ENCODE measurements at regions not wholly inside any gene's neighbourhood (a gene's known extent, or its start where the extent isn't known, plus 50 kb on each side); places are given as distances from the start of the nearest gene placed in this dataset.

- no peak overlapping the region for H3K27ac ChIP-seq (ENCODE audit: low read length)
- H3K36me3 ChIP-seq (ENCODE audit: control insufficient read depth, insufficient read depth, low read length), result no peaks in the 10 kb centered on the region
- no peaks in the 10 kb centered on the region for H3K9me3 ChIP-seq (replicated peaks; ENCODE audit: control insufficient read depth, low read depth, low read length)
- no peaks in the 10 kb centered on the region for H3K4me1 ChIP-seq (ENCODE audit: control insufficient read depth, insufficient read depth, low read length)
- no peaks in the 10 kb centered on the region for H3K27me3 ChIP-seq (ENCODE audit: control insufficient read depth, insufficient read depth, low read length)
- no peak overlapping the region for H3K4me3 ChIP-seq (ENCODE audit: low read length)
- no CpG with 5 or more reads among the region's 1 CpG for WGBS (ENCODE audit: insufficient coverage)
- no peak for DNase-seq
Observed at GRCh38 chr1:61533546-61533945, 191.4 kb downstream of the TM2D1 start.

- H3K4me3 ChIP-seq (ENCODE audit: low read length), result no peak overlapping the region
- DNase-seq, result no peak
- H3K27ac ChIP-seq (ENCODE audit: low read length), result no peak overlapping the region
- no peaks in the 10 kb centered on the region for H3K9me3 ChIP-seq (replicated peaks; ENCODE audit: control insufficient read depth, low read depth, low read length)
- WGBS (ENCODE audit: insufficient coverage), result 25% methylated on average over 1 of the region's 2 CpGs
- no peaks in the 10 kb centered on the region for H3K27me3 ChIP-seq (ENCODE audit: control insufficient read depth, insufficient read depth, low read length)
- no peaks in the 10 kb centered on the region for H3K4me1 ChIP-seq (ENCODE audit: control insufficient read depth, insufficient read depth, low read length)
- no peaks in the 10 kb centered on the region for H3K36me3 ChIP-seq (ENCODE audit: control insufficient read depth, insufficient read depth, low read length)
Observed at GRCh38 chr1:61531716-61532115, 193.2 kb downstream of the TM2D1 start.

- no CpG with 5 or more reads among the region's 1 CpG for WGBS (ENCODE audit: insufficient coverage)
- DNase-seq, result no peak
- Histone ChIP-seq H3K4me1 (ENCODE audit: control insufficient read depth, insufficient read depth, low read length) (no peaks in the 10 kb centered on the region), H3K4me3 (ENCODE audit: low read length) (no peak overlapping the region), H3K9me3 (replicated peaks; ENCODE audit: control insufficient read depth, low read depth, low read length) (no peaks in the 10 kb centered on the region), H3K27me3 (ENCODE audit: control insufficient read depth, insufficient read depth, low read length) (no peaks in the 10 kb centered on the region), H3K36me3 (ENCODE audit: control insufficient read depth, insufficient read depth, low read length) (no peaks in the 10 kb centered on the region), H3K27ac (ENCODE audit: low read length) (no peak overlapping the region)
Observed at GRCh38 chr1:61523893-61524605, 200.9 kb downstream of the TM2D1 start.

GRCh38 chr1:61523229-61523628, 201.7 kb downstream of the TM2D1 start:
- Histone ChIP-seq H3K9me3 (replicated peaks; ENCODE audit: control insufficient read depth, low read depth, low read length) (no peaks in the 10 kb centered on the region), H3K27ac (ENCODE audit: low read length) (no peak overlapping the region), H3K4me1 (ENCODE audit: control insufficient read depth, insufficient read depth, low read length) (no peaks in the 10 kb centered on the region), H3K36me3 (ENCODE audit: control insufficient read depth, insufficient read depth, low read length) (no peaks in the 10 kb centered on the region), H3K4me3 (ENCODE audit: low read length) (no peak overlapping the region), H3K27me3 (ENCODE audit: control insufficient read depth, insufficient read depth, low read length) (no peaks in the 10 kb centered on the region)
- no peak for DNase-seq
- no CpG with 5 or more reads among the region's 1 CpG for WGBS (ENCODE audit: insufficient coverage)

GRCh38 chr1:61520401-61520800, 204.5 kb downstream of the TM2D1 start:
- Histone ChIP-seq H3K9me3 (replicated peaks; ENCODE audit: control insufficient read depth, low read depth, low read length) (no peaks in the 10 kb centered on the region), H3K4me3 (ENCODE audit: low read length) (no peak overlapping the region), H3K4me1 (ENCODE audit: control insufficient read depth, insufficient read depth, low read length) (no peaks in the 10 kb centered on the region), H3K36me3 (ENCODE audit: control insufficient read depth, insufficient read depth, low read length) (no peaks in the 10 kb centered on the region), H3K27ac (ENCODE audit: low read length) (no peak overlapping the region), H3K27me3 (ENCODE audit: control insufficient read depth, insufficient read depth, low read length) (no peaks in the 10 kb centered on the region)
- no peak for DNase-seq

- DNase-seq, result no peak
- Histone ChIP-seq H3K9me3 (replicated peaks; ENCODE audit: control insufficient read depth, low read depth, low read length) (no peaks in the 10 kb centered on the region), H3K4me3 (ENCODE audit: low read length) (no peak overlapping the region), H3K27me3 (ENCODE audit: control insufficient read depth, insufficient read depth, low read length) (no peaks in the 10 kb centered on the region), H3K4me1 (ENCODE audit: control insufficient read depth, insufficient read depth, low read length) (no peaks in the 10 kb centered on the region), H3K36me3 (ENCODE audit: control insufficient read depth, insufficient read depth, low read length) (no peaks in the 10 kb centered on the region), H3K27ac (ENCODE audit: low read length) (no peak overlapping the region)
- WGBS (ENCODE audit: insufficient coverage), result no CpG with 5 or more reads among the region's 2 CpGs
Observed at GRCh38 chr1:61519631-61520030, 205.3 kb downstream of the TM2D1 start.

GRCh38 chr1:61518670-61519400, 206.1 kb downstream of the TM2D1 start:
- no CpG with 5 or more reads among the region's 1 CpG for WGBS (ENCODE audit: insufficient coverage)
- no peak for DNase-seq
- H3K27ac ChIP-seq (ENCODE audit: low read length), result no peak overlapping the region

DNA sequence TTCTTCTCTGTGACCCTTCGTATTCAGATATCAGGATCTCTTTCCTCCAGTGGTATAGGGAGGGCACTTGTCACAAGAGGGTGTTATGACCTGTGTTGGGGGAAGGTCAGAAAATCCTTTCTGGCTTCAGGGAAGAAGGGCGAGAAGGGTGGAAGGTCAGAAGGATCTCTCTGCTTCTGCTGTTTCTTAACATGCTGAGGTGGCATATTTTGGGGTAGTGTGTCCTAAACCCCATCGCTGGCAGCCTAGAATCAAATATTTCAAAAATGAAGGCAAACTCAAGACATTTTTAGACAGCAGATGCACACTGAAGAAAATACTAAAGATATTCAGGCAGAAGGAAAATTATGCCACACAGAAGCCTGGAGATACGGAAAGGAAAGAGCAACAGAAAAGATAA, 207.6 kb downstream of the TM2D1 start:
- DNase-seq, result no peak
- Histone ChIP-seq H3K36me3 (ENCODE audit: control insufficient read depth, insufficient read depth, low read length) (no peaks in the 10 kb centered on the region), H3K27me3 (ENCODE audit: control insufficient read depth, insufficient read depth, low read length) (no peaks in the 10 kb centered on the region), H3K9me3 (replicated peaks; ENCODE audit: control insufficient read depth, low read depth, low read length) (no peaks in the 10 kb centered on the region), H3K27ac (ENCODE audit: low read length) (no peak overlapping the region), H3K4me3 (ENCODE audit: low read length) (no peak overlapping the region), H3K4me1 (ENCODE audit: control insufficient read depth, insufficient read depth, low read length) (no peaks in the 10 kb centered on the region)
- WGBS (ENCODE audit: insufficient coverage), result no CpG with 5 or more reads among the region's 4 CpGs

More at GRCh38 chr1:61518670-61519400, 206.1 kb downstream of the TM2D1 start:
- Histone ChIP-seq H3K4me3 (ENCODE audit: low read length) (no peak overlapping the region), H3K36me3 (ENCODE audit: control insufficient read depth, insufficient read depth, low read length) (no peaks in the 10 kb centered on the region), H3K9me3 (replicated peaks; ENCODE audit: control insufficient read depth, low read depth, low read length) (no peaks in the 10 kb centered on the region), H3K27me3 (ENCODE audit: control insufficient read depth, insufficient read depth, low read length) (no peaks in the 10 kb centered on the region), H3K4me1 (ENCODE audit: control insufficient read depth, insufficient read depth, low read length) (no peaks in the 10 kb centered on the region)

DNA sequence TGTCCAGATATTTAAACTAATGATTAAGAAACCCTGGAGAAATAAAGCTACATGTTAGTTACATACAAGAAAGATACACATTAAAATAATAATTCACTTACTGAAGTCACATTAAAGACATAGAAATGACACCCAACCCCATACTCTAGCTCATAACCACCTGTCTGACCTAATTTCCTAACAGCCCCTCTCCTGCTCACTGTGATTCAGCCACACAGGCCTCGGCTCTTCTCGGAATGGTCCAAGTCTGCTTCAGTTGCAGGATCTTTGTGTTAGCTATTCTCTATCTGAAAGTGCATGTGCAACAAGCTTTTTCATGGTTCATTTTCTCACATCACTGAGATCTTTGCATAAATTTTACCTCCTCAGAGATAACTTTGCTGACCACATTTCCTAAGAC, 209.8 kb downstream of the TM2D1 start:
- no peak overlapping the region for H3K4me3 ChIP-seq (ENCODE audit: low read length)
- H3K4me1 ChIP-seq (ENCODE audit: control insufficient read depth, insufficient read depth, low read length), result no peaks in the 10 kb centered on the region
- no peaks in the 10 kb centered on the region for H3K27me3 ChIP-seq (ENCODE audit: control insufficient read depth, insufficient read depth, low read length)
- DNase-seq, result no peak
- no peak overlapping the region for H3K27ac ChIP-seq (ENCODE audit: low read length)
- WGBS (ENCODE audit: insufficient coverage), result 60% methylated on average over 1 of the region's 2 CpGs
- H3K9me3 ChIP-seq (replicated peaks; ENCODE audit: control insufficient read depth, low read depth, low read length), result no peaks in the 10 kb centered on the region
- no peaks in the 10 kb centered on the region for H3K36me3 ChIP-seq (ENCODE audit: control insufficient read depth, insufficient read depth, low read length)

Measured in muscle of leg (tissue), 3 donors.